ENCODE measurements at regions not wholly inside any gene's neighbourhood (a gene's known extent, or its start where the extent isn't known, plus 50 kb on each side); places are given as distances from the start of the nearest gene placed in this dataset.
"Not testable (repeated sequence)": the region's sequence is repeated elsewhere in the genome, so short reads cannot be mapped to it uniquely, and the experiment has no call there.

DNA sequence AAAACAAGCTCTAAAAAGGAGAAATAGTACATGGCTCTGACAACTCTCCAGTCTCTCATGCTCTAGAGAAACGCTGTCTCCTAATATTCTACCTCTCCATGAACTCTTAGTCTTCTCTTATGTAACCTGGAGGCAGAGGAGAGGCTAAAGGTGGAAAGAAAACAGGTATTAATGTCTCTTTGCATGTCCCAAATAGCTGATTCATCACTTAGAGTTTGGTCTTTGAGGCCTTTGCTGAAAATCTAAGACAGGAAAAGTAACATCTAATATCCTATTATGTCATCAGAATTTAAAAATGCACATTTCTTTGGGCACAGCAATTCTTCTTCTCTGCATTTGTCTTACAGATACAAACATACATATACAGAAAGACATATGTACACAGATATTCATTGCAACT lies 127.2 kb downstream of the DHRS2 start:
- Histone ChIP-seq H3K4me3 (ENCODE audit: low read depth in 1 of 2, low read length in 2 of 2) (no peak overlapping the region), H3K27ac (ENCODE audit: low read length) (no peak overlapping the region), H3K27me3 (ENCODE audit: low read depth, low read length) (no peaks in the 10 kb centered on the region), H3K4me1 (ENCODE audit: control insufficient read depth in 1 of 2, insufficient read depth in 2 of 2, low read length in 2 of 2) (no peaks in the 10 kb centered on the region), H3K36me3 (ENCODE audit: control insufficient read depth in 1 of 2, insufficient read depth in 2 of 2, low read length in 2 of 2) (no peaks in the 10 kb centered on the region), H3K9me3 (ENCODE audit: control insufficient read depth in 1 of 2, low read length in 2 of 2) (no peaks in the 10 kb centered on the region)

DNA sequence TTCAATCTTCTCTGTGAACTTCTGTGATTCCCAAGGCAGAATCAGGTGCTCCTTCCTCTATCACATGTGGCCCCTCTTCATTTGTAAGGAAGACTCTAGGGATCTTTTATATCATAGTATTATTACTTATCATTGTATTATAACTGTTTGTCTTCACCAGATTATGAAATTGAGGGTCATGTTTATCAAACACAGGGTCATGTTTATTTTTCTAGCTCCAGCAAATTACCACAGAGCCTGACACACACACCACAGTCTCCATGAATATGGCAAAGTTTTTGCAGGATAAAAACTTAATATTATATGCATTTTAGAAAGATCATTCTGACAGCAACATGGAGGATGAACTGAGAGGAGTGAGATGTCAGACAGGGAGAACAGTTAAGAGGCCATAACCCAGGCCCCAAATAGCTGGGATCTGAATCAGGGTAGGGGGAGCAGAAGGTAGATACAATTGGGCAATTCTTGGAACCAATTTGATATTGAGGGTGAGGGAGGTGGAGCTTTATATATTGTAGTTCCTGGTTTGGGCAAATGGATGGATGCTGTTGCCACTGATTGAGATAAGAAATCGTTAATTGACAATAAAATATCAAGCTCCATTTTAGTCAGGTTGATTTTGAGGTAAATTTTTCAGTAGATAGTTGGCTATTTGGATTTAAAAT lies 130.7 kb downstream of the DHRS2 start:
- Histone ChIP-seq H3K36me3 (ENCODE audit: control insufficient read depth in 1 of 2, insufficient read depth in 2 of 2, low read length in 2 of 2) (no peaks in the 10 kb centered on the region), H3K4me3 (ENCODE audit: low read depth in 1 of 2, low read length in 2 of 2) (no peak overlapping the region), H3K27me3 (ENCODE audit: low read depth, low read length) (no peaks in the 10 kb centered on the region), H3K4me1 (ENCODE audit: control insufficient read depth in 1 of 2, insufficient read depth in 2 of 2, low read length in 2 of 2) (no peaks in the 10 kb centered on the region), H3K27ac (ENCODE audit: low read length) (no peak overlapping the region), H3K9me3 (ENCODE audit: control insufficient read depth in 1 of 2, low read length in 2 of 2) (no peaks in the 10 kb centered on the region)

DNA sequence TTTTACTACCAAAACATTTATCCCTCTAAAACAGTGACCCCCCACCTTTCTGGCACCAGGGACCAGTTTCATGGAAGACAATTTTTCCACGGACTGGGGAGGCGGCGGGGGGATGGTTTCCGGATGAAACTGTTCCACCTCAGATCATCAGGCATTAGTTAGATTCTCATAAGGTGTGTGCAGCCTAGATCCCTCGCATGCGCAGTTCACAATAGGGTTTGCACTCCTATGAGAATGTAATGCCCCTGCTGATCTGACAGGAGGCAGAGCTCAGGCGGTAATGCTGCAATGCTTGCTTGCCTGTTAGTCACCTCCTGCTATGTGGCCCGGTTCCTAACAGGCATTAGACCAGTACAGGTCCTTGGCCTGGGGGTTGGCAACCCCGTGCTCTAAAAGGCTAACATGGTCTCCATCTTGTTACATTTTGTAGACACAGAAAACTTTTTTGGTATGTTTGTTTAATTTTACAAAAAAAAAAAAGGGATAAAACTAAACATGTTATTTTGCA lies 133.1 kb downstream of the DHRS2 start:
- H3K36me3 ChIP-seq (ENCODE audit: control insufficient read depth in 1 of 2, insufficient read depth in 2 of 2, low read length in 2 of 2); H3K4me3 ChIP-seq (ENCODE audit: low read depth in 1 of 2, low read length in 2 of 2); H3K4me1 ChIP-seq (ENCODE audit: control insufficient read depth in 1 of 2, insufficient read depth in 2 of 2, low read length in 2 of 2); H3K9me3 ChIP-seq (ENCODE audit: control insufficient read depth in 1 of 2, low read length in 2 of 2); H3K27ac ChIP-seq (ENCODE audit: low read length); H3K27me3 ChIP-seq (ENCODE audit: low read depth, low read length): not testable (repeated sequence)

DNA sequence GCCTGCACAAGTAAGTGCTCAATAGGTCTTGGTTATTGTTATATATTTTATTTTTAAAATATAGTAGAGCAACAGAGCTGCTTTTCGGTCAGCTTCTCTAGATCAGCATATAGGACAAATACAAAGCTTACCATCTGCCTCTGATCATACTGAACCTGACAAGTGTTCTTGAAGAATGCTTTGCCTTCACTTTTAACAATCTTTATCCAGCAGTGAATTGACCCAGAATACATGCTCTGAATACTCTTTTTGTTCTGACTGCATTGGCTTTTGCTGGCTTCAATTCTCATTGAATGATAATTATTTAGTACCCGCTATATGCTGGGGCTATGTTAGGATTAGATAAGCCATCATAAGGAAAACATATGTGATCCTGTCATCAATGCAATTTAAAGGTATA lies 137.8 kb downstream of the DHRS2 start:
- no peak overlapping the region for H3K4me3 ChIP-seq (ENCODE audit: low read depth in 1 of 2, low read length in 2 of 2)
- H3K27ac ChIP-seq (ENCODE audit: low read length): no peak overlapping the region
- no peaks in the 10 kb centered on the region for H3K4me1 ChIP-seq (ENCODE audit: control insufficient read depth in 1 of 2, insufficient read depth in 2 of 2, low read length in 2 of 2)
- no peaks in the 10 kb centered on the region for H3K36me3 ChIP-seq (ENCODE audit: control insufficient read depth in 1 of 2, insufficient read depth in 2 of 2, low read length in 2 of 2)
- H3K27me3 ChIP-seq (ENCODE audit: low read depth, low read length): no peaks in the 10 kb centered on the region
- H3K9me3 ChIP-seq (ENCODE audit: control insufficient read depth in 1 of 2, low read length in 2 of 2): no peaks in the 10 kb centered on the region

DNA sequence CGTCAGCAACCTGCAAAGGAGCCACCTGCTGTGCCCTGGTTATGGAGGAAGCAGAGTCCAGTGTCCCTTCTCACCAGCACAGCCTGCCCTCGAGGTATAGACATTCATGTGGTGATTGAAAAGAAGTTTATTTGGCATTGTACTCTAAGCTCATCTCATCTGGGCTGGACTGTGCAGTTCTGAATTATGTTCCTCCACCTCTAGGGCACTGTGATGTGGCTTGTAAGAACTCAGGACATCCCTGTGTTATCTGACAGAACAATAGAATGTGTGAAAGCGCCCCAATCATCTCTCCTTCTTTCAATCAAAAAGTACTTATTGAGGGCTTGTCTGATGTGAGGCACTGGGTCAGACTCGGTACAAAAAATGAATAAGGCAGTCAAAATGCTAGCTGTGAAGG lies 140.1 kb downstream of the DHRS2 start:
- H3K27me3 ChIP-seq (ENCODE audit: low read depth, low read length): no peaks in the 10 kb centered on the region
- H3K27ac ChIP-seq (ENCODE audit: low read length): no peak overlapping the region
- no peak overlapping the region for H3K4me3 ChIP-seq (ENCODE audit: low read depth in 1 of 2, low read length in 2 of 2)
- H3K4me1 ChIP-seq (ENCODE audit: control insufficient read depth in 1 of 2, insufficient read depth in 2 of 2, low read length in 2 of 2): no peaks in the 10 kb centered on the region
- H3K9me3 ChIP-seq (ENCODE audit: control insufficient read depth in 1 of 2, low read length in 2 of 2): no peaks in the 10 kb centered on the region
- H3K36me3 ChIP-seq (ENCODE audit: control insufficient read depth in 1 of 2, insufficient read depth in 2 of 2, low read length in 2 of 2): no peaks in the 10 kb centered on the region

DNA sequence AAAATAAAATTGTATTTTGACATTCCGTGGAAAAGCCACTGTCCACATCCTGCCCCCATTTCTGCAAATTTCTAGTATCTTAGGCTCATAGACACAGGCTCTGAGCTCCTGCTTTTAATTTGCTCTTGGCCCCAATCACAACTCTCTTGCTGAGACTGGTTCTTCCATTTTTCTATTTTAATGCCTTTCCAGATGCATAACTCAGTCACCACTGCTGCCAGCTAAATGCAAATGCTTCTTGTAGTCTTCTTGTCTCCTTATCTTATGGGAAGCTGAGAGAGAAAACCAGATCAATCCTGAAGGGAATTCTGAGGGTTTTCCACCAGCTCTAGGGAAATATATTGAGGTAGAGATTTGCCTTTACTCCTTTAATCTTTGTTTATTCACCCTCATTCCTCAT lies 149.0 kb downstream of the DHRS2 start:
- H3K27ac ChIP-seq (ENCODE audit: low read length): no peak overlapping the region
- no peaks in the 10 kb centered on the region for H3K27me3 ChIP-seq (ENCODE audit: low read depth, low read length)
- H3K4me3 ChIP-seq (ENCODE audit: low read depth in 1 of 2, low read length in 2 of 2): no peak overlapping the region
- H3K36me3 ChIP-seq (ENCODE audit: control insufficient read depth in 1 of 2, insufficient read depth in 2 of 2, low read length in 2 of 2): no peaks in the 10 kb centered on the region
- H3K4me1 ChIP-seq (ENCODE audit: control insufficient read depth in 1 of 2, insufficient read depth in 2 of 2, low read length in 2 of 2): no peaks in the 10 kb centered on the region
- no peaks in the 10 kb centered on the region for H3K9me3 ChIP-seq (ENCODE audit: control insufficient read depth in 1 of 2, low read length in 2 of 2)

DNA sequence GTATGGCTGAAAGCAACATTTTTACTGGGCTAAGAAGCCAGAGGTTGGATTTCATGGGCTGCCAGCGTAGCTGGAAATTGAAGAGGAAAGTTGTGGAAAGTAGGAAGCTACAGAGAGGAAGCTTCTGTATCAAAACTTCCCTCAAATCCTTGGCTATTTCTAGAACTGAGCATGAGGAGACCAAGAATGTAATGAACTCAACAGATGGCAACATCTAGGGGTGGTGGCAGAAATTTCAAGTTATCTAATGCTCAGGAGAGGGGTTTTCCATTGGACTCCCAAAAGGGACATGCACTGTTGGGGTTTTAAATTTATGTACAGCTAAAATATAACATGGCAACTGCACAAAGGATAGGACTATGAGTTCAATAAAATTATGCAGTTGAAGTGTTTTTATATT lies 151.3 kb downstream of the DHRS2 start:
- H3K36me3 ChIP-seq (ENCODE audit: control insufficient read depth in 1 of 2, insufficient read depth in 2 of 2, low read length in 2 of 2): no peaks in the 10 kb centered on the region
- no peaks in the 10 kb centered on the region for H3K9me3 ChIP-seq (ENCODE audit: control insufficient read depth in 1 of 2, low read length in 2 of 2)
- no peaks in the 10 kb centered on the region for H3K4me1 ChIP-seq (ENCODE audit: control insufficient read depth in 1 of 2, insufficient read depth in 2 of 2, low read length in 2 of 2)
- no peaks in the 10 kb centered on the region for H3K27me3 ChIP-seq (ENCODE audit: low read depth, low read length)
- no peak overlapping the region for H3K27ac ChIP-seq (ENCODE audit: low read length)
- H3K4me3 ChIP-seq (ENCODE audit: low read depth in 1 of 2, low read length in 2 of 2): no peak overlapping the region

DNA sequence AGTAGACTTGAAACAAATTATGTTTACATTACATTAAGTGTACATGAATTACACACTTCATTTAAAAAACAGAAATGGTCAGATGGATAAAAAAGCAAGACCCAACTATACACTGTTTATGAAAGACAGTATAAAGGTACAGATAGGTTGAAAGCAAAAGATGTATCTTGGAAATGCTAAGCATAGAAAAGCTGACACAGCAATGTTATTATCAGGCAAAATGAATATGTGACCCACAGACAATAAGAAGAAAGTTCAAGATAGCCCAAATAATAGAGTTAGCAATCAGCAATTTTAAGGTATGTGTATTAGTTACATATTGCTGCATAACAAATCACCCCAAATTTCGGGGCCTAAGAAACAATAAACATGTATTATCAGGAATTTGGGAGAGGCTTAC lies 153.5 kb downstream of the DHRS2 start:
- Histone ChIP-seq H3K36me3 (ENCODE audit: control insufficient read depth in 1 of 2, insufficient read depth in 2 of 2, low read length in 2 of 2) (no peaks in the 10 kb centered on the region), H3K27me3 (ENCODE audit: low read depth, low read length) (no peaks in the 10 kb centered on the region), H3K4me3 (ENCODE audit: low read depth in 1 of 2, low read length in 2 of 2) (no peak overlapping the region), H3K9me3 (ENCODE audit: control insufficient read depth in 1 of 2, low read length in 2 of 2) (no peaks in the 10 kb centered on the region), H3K4me1 (ENCODE audit: control insufficient read depth in 1 of 2, insufficient read depth in 2 of 2, low read length in 2 of 2) (no peaks in the 10 kb centered on the region), H3K27ac (ENCODE audit: low read length) (no peak overlapping the region)

DNA sequence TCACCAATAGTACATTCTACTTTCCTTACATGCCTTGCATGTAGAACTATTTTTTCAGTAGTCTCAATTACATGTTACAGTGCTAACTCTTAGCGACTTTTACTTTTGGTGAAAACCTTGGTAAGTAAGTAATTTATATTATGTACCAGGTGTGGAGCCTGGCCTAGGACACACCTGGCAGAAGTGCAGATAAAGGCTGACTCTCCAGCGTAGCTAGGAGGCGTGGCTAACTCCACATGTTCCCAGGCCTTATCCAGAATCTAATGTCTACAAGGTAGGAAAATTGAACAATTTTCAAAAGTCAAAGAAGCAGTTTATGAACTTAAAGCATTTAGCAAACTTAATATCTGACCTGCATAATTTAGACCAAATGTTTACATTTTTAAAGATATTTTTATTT lies 157.4 kb downstream of the DHRS2 start:
- H3K4me3 ChIP-seq (ENCODE audit: low read depth in 1 of 2, low read length in 2 of 2): no peak overlapping the region

DNA sequence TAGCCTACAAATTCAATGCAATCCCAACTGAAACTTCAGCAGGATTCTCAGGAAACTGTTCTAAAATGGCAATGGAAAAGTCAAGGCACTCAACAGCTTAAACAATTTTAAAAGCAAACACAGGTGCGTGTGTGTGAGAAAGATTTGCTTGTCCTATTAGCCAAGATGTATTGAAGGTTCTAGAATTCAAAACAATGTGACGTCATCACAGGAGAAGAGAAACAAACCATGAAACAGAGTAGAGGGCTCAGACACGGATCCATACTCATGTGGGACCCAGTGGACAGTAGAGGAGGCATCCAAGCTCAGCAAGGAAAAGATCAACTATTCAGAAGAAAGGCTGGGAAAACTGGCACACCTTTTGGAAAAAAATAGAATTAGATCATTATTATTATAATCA lies 152.8 kb upstream of the DHRS4 start:
- H3K27me3 ChIP-seq (ENCODE audit: low read depth, low read length): no peaks in the 10 kb centered on the region
- H3K27ac ChIP-seq (ENCODE audit: low read length): no peak overlapping the region
- no peaks in the 10 kb centered on the region for H3K36me3 ChIP-seq (ENCODE audit: control insufficient read depth in 1 of 2, insufficient read depth in 2 of 2, low read length in 2 of 2)
- no peaks in the 10 kb centered on the region for H3K4me1 ChIP-seq (ENCODE audit: control insufficient read depth in 1 of 2, insufficient read depth in 2 of 2, low read length in 2 of 2)
- H3K9me3 ChIP-seq (ENCODE audit: control insufficient read depth in 1 of 2, low read length in 2 of 2): peaks cover 5 to 12% of the 10 kb centered on the region in 2 donors
- H3K4me3 ChIP-seq (ENCODE audit: low read depth in 1 of 2, low read length in 2 of 2): no peak overlapping the region

More for the DNA sequence above, 157.4 kb downstream of the DHRS2 start:
- H3K27ac ChIP-seq (ENCODE audit: low read length): no peak overlapping the region
- H3K36me3 ChIP-seq (ENCODE audit: control insufficient read depth in 1 of 2, insufficient read depth in 2 of 2, low read length in 2 of 2): no peaks in the 10 kb centered on the region
- H3K9me3 ChIP-seq (ENCODE audit: control insufficient read depth in 1 of 2, low read length in 2 of 2): no peaks in the 10 kb centered on the region
- no peaks in the 10 kb centered on the region for H3K27me3 ChIP-seq (ENCODE audit: low read depth, low read length)
- no peaks in the 10 kb centered on the region for H3K4me1 ChIP-seq (ENCODE audit: control insufficient read depth in 1 of 2, insufficient read depth in 2 of 2, low read length in 2 of 2)

DNA sequence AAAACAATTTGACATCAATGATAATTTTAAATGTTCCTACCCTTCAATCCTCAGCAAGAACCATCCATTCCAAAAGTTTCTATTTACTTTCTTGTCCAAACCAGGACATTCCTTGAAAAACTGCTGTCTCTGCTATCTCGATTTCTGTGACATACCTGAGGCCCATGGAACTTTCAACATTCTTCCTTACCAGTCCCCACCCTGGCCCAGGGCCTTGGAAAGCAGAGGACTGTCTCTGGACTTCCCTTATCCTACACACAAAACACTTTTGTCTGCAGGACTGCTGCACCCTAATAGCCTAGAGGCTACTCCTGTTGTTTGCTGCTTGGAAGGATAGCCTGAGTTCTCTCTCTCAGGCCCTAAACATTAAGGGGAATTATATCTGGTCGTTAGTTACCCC lies 151.8 kb upstream of the DHRS4 start:
- Histone ChIP-seq H3K9me3 (ENCODE audit: control insufficient read depth in 1 of 2, low read length in 2 of 2) (peaks cover 8 to 14% of the 10 kb centered on the region in 2 donors), H3K4me1 (ENCODE audit: control insufficient read depth in 1 of 2, insufficient read depth in 2 of 2, low read length in 2 of 2) (no peaks in the 10 kb centered on the region), H3K27me3 (ENCODE audit: low read depth, low read length) (no peaks in the 10 kb centered on the region), H3K36me3 (ENCODE audit: control insufficient read depth in 1 of 2, insufficient read depth in 2 of 2, low read length in 2 of 2) (no peaks in the 10 kb centered on the region), H3K27ac (ENCODE audit: low read length) (no peak overlapping the region), H3K4me3 (ENCODE audit: low read depth in 1 of 2, low read length in 2 of 2) (no peak overlapping the region)

DNA sequence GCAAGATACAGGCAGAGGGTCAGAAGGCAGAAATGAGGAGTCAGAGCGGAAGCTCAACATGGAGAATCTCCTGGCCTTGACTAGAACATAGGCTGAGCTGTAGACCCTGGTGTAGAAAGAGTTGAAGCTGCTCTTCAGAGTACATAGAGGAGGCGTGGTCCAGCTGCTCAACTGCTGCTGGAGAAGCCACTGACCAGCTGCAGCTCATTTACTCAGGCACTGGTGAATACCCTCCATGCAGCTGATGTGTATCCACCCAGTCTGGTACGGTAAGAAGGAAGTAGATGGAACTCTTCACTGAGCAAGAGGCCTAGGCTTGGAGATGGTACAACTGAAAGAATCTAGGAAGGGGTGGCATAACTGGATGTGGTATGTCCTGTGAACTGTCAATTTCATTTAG lies 148.8 kb upstream of the DHRS4 start:
- H3K9me3 ChIP-seq (ENCODE audit: control insufficient read depth in 1 of 2, low read length in 2 of 2): peaks cover 8 to 14% of the 10 kb centered on the region in 2 donors
- H3K36me3 ChIP-seq (ENCODE audit: control insufficient read depth in 1 of 2, insufficient read depth in 2 of 2, low read length in 2 of 2): no peaks in the 10 kb centered on the region
- H3K27ac ChIP-seq (ENCODE audit: low read length): no peak overlapping the region
- no peaks in the 10 kb centered on the region for H3K4me1 ChIP-seq (ENCODE audit: control insufficient read depth in 1 of 2, insufficient read depth in 2 of 2, low read length in 2 of 2)
- H3K4me3 ChIP-seq (ENCODE audit: low read depth in 1 of 2, low read length in 2 of 2): no peak overlapping the region
- no peaks in the 10 kb centered on the region for H3K27me3 ChIP-seq (ENCODE audit: low read depth, low read length)
